Endothelial cell of umbilical vein (primary cell): ENCODE measurements at regions not wholly inside any gene's neighbourhood (a gene's known extent, or its start where the extent isn't known, plus 50 kb on each side); places are given as distances from the start of the nearest gene placed in this dataset.

Experiments used
- BruUV-seq: library from RNA; stranded (reverse); fragments of 400-500 nt; replicated peaks from 2 replicates; lab custom pipeline; 2021; lab: Mats Ljungman, UMichigan
- CTCF ChIA-PET: fragments of 300-600, 350-600 bp; sonication (Branson Sonifier 250); formaldehyde crosslinking; loops from one replicate; lab custom pipeline; 2021; ENCODE audit warnings: antibody characterized with exemption, inconsistent platforms; lab: Charles Lee
- POLR2A ChIA-PET: fragments of 300-600, 350-600 bp; sonication (Branson Sonifier 250); formaldehyde crosslinking; loops from one replicate; lab custom pipeline; 2021; ENCODE audit warnings: antibody characterized with exemption, inconsistent platforms; lab: Charles Lee
- DNase-seq: peaks from one replicate; pipeline ENCODE4 v3.0.0-alpha.2; 2011; ENCODE audit warnings: low read depth, low spot score
- FAIRE-seq: peaks from 2 replicates; lab custom pipeline; 2011; peaks lifted over from hg19 to GRCh38; lab: Jason Lieb, UNC
- H2AFZ ChIP-seq: 2 replicates; pipeline ENCODE4 v1.6.0; 2012; ENCODE audit warnings: low read depth, low read length, control low read depth, inconsistent platforms
- H3K27ac ChIP-seq: 2 replicates; pipeline ENCODE4 v1.5.1; 2011; ENCODE audit warnings: low read depth, mild to moderate bottlenecking, control low read depth, low read length, moderate library complexity; ENCODE audit not compliant: insufficient read depth
- H3K27me3 ChIP-seq, 2 experiments: 2 replicates each; pipeline versions ENCODE4 v1.6.0 to v1.6.1; 2011; ENCODE audit warnings: low read length in 2 of 2, mixed read lengths in 1 of 2; ENCODE audit not compliant: control insufficient read depth in 2 of 2, insufficient read depth in 2 of 2
- H3K36me3 ChIP-seq, 2 experiments: 2 replicates in 1 of 2; 3 replicates in 1 of 2; pipeline ENCODE4 v1.5.1; 2011; ENCODE audit warnings: low read length in 2 of 2, mild to moderate bottlenecking in 1 of 2, moderate library complexity in 1 of 2; ENCODE audit not compliant: control insufficient read depth in 2 of 2, insufficient read depth in 2 of 2; ENCODE audit errors: extremely low read depth in 1 of 2
- H3K4me1 ChIP-seq: 3 replicates; pipeline ENCODE4 v1.5.1; 2011; ENCODE audit warnings: mild to moderate bottlenecking, low read length; ENCODE audit not compliant: control insufficient read depth, insufficient read depth; ENCODE audit errors: extremely low read depth
- H3K4me2 ChIP-seq: 2 replicates; pipeline ENCODE4 v1.6.1; 2011; ENCODE audit warnings: low read length, control low read depth, mixed read lengths; ENCODE audit not compliant: insufficient read depth
- H3K4me3 ChIP-seq, 3 experiments: fragments of 200-600 bp in 1 of 3; sonication (generic), shearing (Covaris generic) in 1 of 3; replicated peaks in 1 of 3; 2 replicates each; pipeline ENCODE4 v1.5.1; 2011 to 2016; ENCODE audit warnings: control low read depth in 3 of 3, low read length in 3 of 3, mild to moderate bottlenecking in 2 of 3, inconsistent platforms in 1 of 3, low read depth in 1 of 3, moderate library complexity in 1 of 3; ENCODE audit not compliant: insufficient read depth in 1 of 3
- H3K79me2 ChIP-seq: 2 replicates; pipeline ENCODE4 v1.6.0; 2012; ENCODE audit warnings: low read length, inconsistent platforms; ENCODE audit not compliant: control insufficient read depth, insufficient read depth
- H3K9ac ChIP-seq: replicated peaks from 2 replicates; pipeline ENCODE3; 2011; ENCODE audit warnings: low read length, control low read depth; ENCODE audit not compliant: insufficient read depth; ENCODE audit errors: extremely low read depth
- H3K9me1 ChIP-seq: replicated peaks from 3 replicates; pipeline ENCODE4 v1.6.0; 2011; ENCODE audit warnings: mild to moderate bottlenecking, low read length; ENCODE audit not compliant: control insufficient read depth, insufficient read depth; ENCODE audit errors: extremely low read depth
- H3K9me3 ChIP-seq: replicated peaks from 2 replicates; pipeline ENCODE4 v1.5.1; 2012; ENCODE audit warnings: low read length, inconsistent platforms; ENCODE audit not compliant: control insufficient read depth, insufficient read depth
- H4K20me1 ChIP-seq: replicated peaks from 2 replicates; pipeline ENCODE3; 2011; ENCODE audit warnings: mild to moderate bottlenecking, low read length; ENCODE audit not compliant: control insufficient read depth, insufficient read depth; ENCODE audit errors: extremely low read depth
- EZH2 ChIP-seq: IDR thresholded peaks from 2 replicates; pipeline ENCODE4 v1.6.1; 2012; ENCODE audit warnings: borderline replicate concordance, low read depth, mild to moderate bottlenecking, moderate library complexity, low read length, inconsistent platforms; ENCODE audit not compliant: severe bottlenecking
- FOS ChIP-seq: IDR thresholded peaks from 2 replicates; pipeline ENCODE4 v1.6.1; 2011; ENCODE audit warnings: mild to moderate bottlenecking, low read length, moderate library complexity, borderline replicate concordance; ENCODE audit not compliant: insufficient read depth
- GATA2 ChIP-seq: IDR thresholded peaks from 2 replicates; pipeline ENCODE4 v1.7.0; 2011; ENCODE audit warnings: low read depth, mild to moderate bottlenecking, moderate library complexity, mixed read lengths, low read length; ENCODE audit not compliant: insufficient read length, insufficient read depth
- JUN ChIP-seq: IDR thresholded peaks from 2 replicates; pipeline ENCODE4 v1.6.1; 2011; ENCODE audit warnings: borderline replicate concordance, low read depth; ENCODE audit not compliant: insufficient read length, insufficient read depth
- MYC ChIP-seq: IDR thresholded peaks from one replicate; pipeline ENCODE4 v1.6.1; 2011; ENCODE audit warnings: mild to moderate bottlenecking, low read depth, low read length
- POLR2A ChIP-seq: IDR thresholded peaks from 2 replicates; pipeline ENCODE4 v1.6.1; 2012; ENCODE audit warnings: low read depth, mild to moderate bottlenecking, control low read depth, low read length
- POLR2AphosphoS5 ChIP-seq: IDR thresholded peaks from 2 replicates; pipeline ENCODE4 v1.6.1; 2012; ENCODE audit warnings: low read depth, mild to moderate bottlenecking, control low read depth, low read length, moderate library complexity; ENCODE audit not compliant: insufficient read depth
- dilution Hi-C: fragments of 300-500 bp; cut with MboI; formaldehyde crosslinking; loops from one replicate; pipeline ENCODE4 v1.15.0; 2019; ENCODE audit warnings: low sequenced_read_pairs; ENCODE audit not compliant: extremely low pct_ligation_motif_present
- intact Hi-C: fragments of 100-400 bp; cut with micrococcal nuclease; formaldehyde crosslinking; loops from one replicate; pipeline ENCODE4 v1.10.0; 2022
- TF ChIP-seq, protein P1 (sequence below), 2 donors: IDR thresholded peaks; 1 replicate in 1 of 2; 2 replicates in 1 of 2; pipeline ENCODE4 v1.5.1; 2011; ENCODE audit warnings: low read length in 2 of 2, mild to moderate bottlenecking in 2 of 2, moderate library complexity in 2 of 2, control low read depth in 1 of 2, inconsistent platforms in 1 of 2, low read depth in 1 of 2; ENCODE audit not compliant: insufficient read depth in 1 of 2; ENCODE audit errors: extremely low read depth in 1 of 2
- TF ChIP-seq, protein P2 (sequence below): IDR thresholded peaks from 2 replicates; pipeline ENCODE4 v1.6.1; 2011; ENCODE audit not compliant: insufficient read depth, insufficient read length

DNA sequence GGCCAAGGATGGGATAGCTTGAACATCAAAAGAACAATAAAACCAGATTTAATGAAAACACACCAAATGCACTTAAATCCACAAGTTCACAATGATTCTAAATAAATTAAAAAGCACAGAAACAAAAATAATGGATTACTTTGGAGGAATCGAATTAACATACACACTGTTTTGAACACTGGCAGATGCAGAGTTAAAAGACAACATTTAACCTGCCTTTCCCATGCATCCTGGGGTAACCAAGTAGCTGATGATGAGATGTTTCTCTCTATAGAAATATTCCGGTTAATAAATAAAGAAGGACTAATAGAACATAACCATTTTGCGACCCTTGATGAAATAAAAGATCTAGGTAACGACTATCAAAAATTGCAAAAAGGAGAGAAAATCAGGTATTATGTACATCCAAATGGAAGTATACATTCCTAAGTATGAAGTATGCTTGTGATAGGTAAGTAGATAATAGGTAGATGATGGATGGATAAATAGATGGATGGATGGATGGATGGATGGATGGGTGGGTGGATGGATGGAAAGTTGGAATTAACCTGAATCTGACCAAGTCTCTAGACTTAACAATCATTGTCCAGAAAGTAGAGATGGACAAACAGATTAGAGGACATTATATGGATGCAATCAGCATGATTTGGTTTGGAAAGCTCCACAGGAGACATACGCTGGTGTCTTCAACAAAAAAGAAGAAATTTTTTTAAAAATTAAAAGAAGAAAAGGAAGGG is 57.4 kb upstream of the MYCN start:
- Histone ChIP-seq H3K4me1 (no peaks in the 10 kb centered on the region), H3K9ac (no peak overlapping the region), H3K9me1 (no peaks in the 10 kb centered on the region), H3K27ac (no peak overlapping the region), H3K9me3 (no peaks in the 10 kb centered on the region), H3K79me2 (no peaks in the 10 kb centered on the region), H3K27me3 (no peaks in the 10 kb centered on the region), H3K36me3 (no peaks in the 10 kb centered on the region), H3K4me2 (no peak overlapping the region), H2AFZ (no peak overlapping the region), H4K20me1 (no peaks in the 10 kb centered on the region), H3K4me3 (no peak overlapping the region)
- DNase-seq (no peak), FAIRE-seq (no peak)
- TF ChIP-seq, protein P1, sequence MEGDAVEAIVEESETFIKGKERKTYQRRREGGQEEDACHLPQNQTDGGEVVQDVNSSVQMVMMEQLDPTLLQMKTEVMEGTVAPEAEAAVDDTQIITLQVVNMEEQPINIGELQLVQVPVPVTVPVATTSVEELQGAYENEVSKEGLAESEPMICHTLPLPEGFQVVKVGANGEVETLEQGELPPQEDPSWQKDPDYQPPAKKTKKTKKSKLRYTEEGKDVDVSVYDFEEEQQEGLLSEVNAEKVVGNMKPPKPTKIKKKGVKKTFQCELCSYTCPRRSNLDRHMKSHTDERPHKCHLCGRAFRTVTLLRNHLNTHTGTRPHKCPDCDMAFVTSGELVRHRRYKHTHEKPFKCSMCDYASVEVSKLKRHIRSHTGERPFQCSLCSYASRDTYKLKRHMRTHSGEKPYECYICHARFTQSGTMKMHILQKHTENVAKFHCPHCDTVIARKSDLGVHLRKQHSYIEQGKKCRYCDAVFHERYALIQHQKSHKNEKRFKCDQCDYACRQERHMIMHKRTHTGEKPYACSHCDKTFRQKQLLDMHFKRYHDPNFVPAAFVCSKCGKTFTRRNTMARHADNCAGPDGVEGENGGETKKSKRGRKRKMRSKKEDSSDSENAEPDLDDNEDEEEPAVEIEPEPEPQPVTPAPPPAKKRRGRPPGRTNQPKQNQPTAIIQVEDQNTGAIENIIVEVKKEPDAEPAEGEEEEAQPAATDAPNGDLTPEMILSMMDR (IDR thresholded peaks at IDR 0.05; ENCODE audit: extremely low read depth in 1 of 2, insufficient read depth in 1 of 2, low read depth in 1 of 2, low read length in 2 of 2): no peak
- TF ChIP-seq FOS (no peak), POLR2AphosphoS5 (no peak), EZH2 (no peak), MYC (no peak), GATA2 (no peak), JUN (no peak), POLR2A (no peak)
- TF ChIP-seq, protein P2, sequence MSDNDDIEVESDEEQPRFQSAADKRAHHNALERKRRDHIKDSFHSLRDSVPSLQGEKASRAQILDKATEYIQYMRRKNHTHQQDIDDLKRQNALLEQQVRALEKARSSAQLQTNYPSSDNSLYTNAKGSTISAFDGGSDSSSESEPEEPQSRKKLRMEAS: no peak
- no TSS peak for BruUV-seq
- CTCF ChIA-PET: no interaction called here
- dilution Hi-C loops: no loop called here
- intact Hi-C loops: no loop called here
- POLR2A ChIA-PET: interaction anchor here (0.7 kb wide), 1 partner anchor 1867 kb away, joined by 4 read pairs; no protein-coding TSS in a partner anchor
